ENCODE measurements at regions not wholly inside any gene's neighbourhood (a gene's known extent, or its start where the extent isn't known, plus 50 kb on each side); places are given as distances from the start of the nearest gene placed in this dataset.

- no peak for TF ChIP-seq RUNX1 (IDR thresholded peaks at IDR 0.05; ENCODE audit: low read depth)
- no peak for TF ChIP-seq HDAC2 (IDR thresholded peaks at IDR 0.05)
Observed at GRCh38 chr3:40980467-40980866, 218.8 kb upstream of the CTNNB1 start (continued).

- in situ Hi-C loops (cut with MboI): no loop called here
Observed at GRCh38 chr3:40985195-40985594, 214.1 kb upstream of the CTNNB1 start.

More at GRCh38 chr3:40985195-40985594, 214.1 kb upstream of the CTNNB1 start:
- Histone ChIP-seq H2AFZ (ENCODE audit: low read depth, low read length) (no peak overlapping the region), H3K79me2 (ENCODE audit: control insufficient read depth, insufficient read depth, low read length) (no peaks in the 10 kb centered on the region), H3K27ac (ENCODE audit: extremely low read depth, low read depth, low read length) (no peak overlapping the region), H3K4me3 (no peak overlapping the region), H3K4me1 (replicated peaks in 1 of 2; ENCODE audit: control insufficient read depth in 2 of 2, insufficient read depth in 2 of 2, low read length in 2 of 2) (no peaks in the 10 kb centered on the region), H3K9me1 (ENCODE audit: control insufficient read depth, insufficient read depth, low read length) (no peaks in the 10 kb centered on the region), H3K4me2 (ENCODE audit: insufficient read depth, low read length) (no peak overlapping the region), H3K9me3 (replicated peaks; ENCODE audit: control insufficient read depth, insufficient read depth, low read depth, low read length) (no peaks in the 10 kb centered on the region), H3K36me3 (ENCODE audit: control insufficient read depth, insufficient read depth, low read length) (no peaks in the 10 kb centered on the region), H3K9ac (ENCODE audit: insufficient read depth in 1 of 2, low read depth in 2 of 2, low read length in 2 of 2) (no peak overlapping the region), H3K27me3 (ENCODE audit: control insufficient read depth in 2 of 2, insufficient read depth in 2 of 2, low read length in 2 of 2) (no peaks in the 10 kb centered on the region), H4K20me1 (replicated peaks; ENCODE audit: control insufficient read depth, insufficient read depth, low read length) (no peaks in the 10 kb centered on the region)
- ChIA-PET CTCF (ENCODE audit: low intra/inter-chr PET ratio) (no interaction called here), POLR2A (interaction anchor here (1.1 kb wide), 1 partner anchor 12 kb away, joined by 3 read pairs; no protein-coding TSS in a partner anchor)
- peak in 1 of 4 experiments; percentile 8 for DNase-seq (ENCODE audit: extremely low read depth in 1 of 4, low spot score in 3 of 4)
- WGBS (ENCODE audit: insufficient coverage, low coverage, missing lambda C conversion rate): 0% methylated on average over 2 of the region's 2 CpGs
- ATAC-seq: no peak
- TF ChIP-seq JUN (IDR thresholded peaks at IDR 0.05; ENCODE audit: borderline replicate concordance, low read depth, low read length) (no peak), JUN (CRISPR knock-in tag; IDR thresholded peaks at IDR 0.05; ENCODE audit: borderline replicate concordance) (no peak), POLR3G (IDR thresholded peaks at IDR 0.05; ENCODE audit: extremely low read depth, insufficient read length, insufficient replicate concordance) (no peak), PBX2 (CRISPR knock-in tag; IDR thresholded peaks at IDR 0.05; ENCODE audit: low read depth) (no peak), PBX2 (tag; conservative IDR thresholded peaks at IDR 0.05; ENCODE audit: low read depth) (0 out of 2 replicates have a peak, but pooled peaks have one; percentile 21), MEF2A (IDR thresholded peaks at IDR 0.05; ENCODE audit: control insufficient read depth, low read depth, low read length) (no peak), NFIC (IDR thresholded peaks at IDR 0.05) (peak; percentile 88), BCL6 (CRISPR knock-in tag; IDR thresholded peaks at IDR 0.05) (no peak), NFIX (CRISPR knock-in tag; IDR thresholded peaks at IDR 0.05; ENCODE audit: low read depth) (peak; percentile 86), SP1 (CRISPR knock-in tag; IDR thresholded peaks at IDR 0.05) (no peak), ZNF232 (CRISPR knock-in tag; IDR thresholded peaks at IDR 0.05) (no peak), ZSCAN32 (CRISPR knock-in tag; IDR thresholded peaks at IDR 0.05) (no peak)
- intact Hi-C loops (cut with micrococcal nuclease): no loop called here
- BruUV-seq (replicated peaks): no TSS peak
- FAIRE-seq: no peak
